GM23338 (cell line): ENCODE measurements at regions not wholly inside any gene's neighbourhood (a gene's known extent, or its start where the extent isn't known, plus 50 kb on each side); places are given as distances from the start of the nearest gene placed in this dataset.

Experiments
- ATAC-seq: fragments of 200-7000 bp; cut with Tn5 transposase; 3 replicates; pipeline ENCODE4 v1.9.1; 2020
- DNase-seq: peaks from one replicate; pipeline ENCODE4 v3.0.0-alpha.2; 2015; ENCODE audit warnings: low spot score
- H2AFZ ChIP-seq: fragments of 200-600 bp; sonication (generic); 2 replicates; pipeline ENCODE4 v1.8.0; 2016; ENCODE audit warnings: antibody characterized with exemption, mild to moderate bottlenecking, moderate library complexity
- H3F3A ChIP-seq: fragments of 200-600 bp; sonication (generic); replicated peaks from 2 replicates; pipeline ENCODE4 v1.8.0; 2017; ENCODE audit warnings: antibody characterized with exemption, mixed run types, low read depth
- H3K27ac ChIP-seq: fragments of 200-600 bp; sonication (generic); 2 replicates; pipeline ENCODE4 v1.6.1; 2016; ENCODE audit warnings: low read depth
- H3K27me3 ChIP-seq: fragments of 200-600 bp; sonication (generic); 2 replicates; pipeline ENCODE4 v1.8.0; 2016; ENCODE audit warnings: mild to moderate bottlenecking, mixed run types, moderate library complexity; ENCODE audit not compliant: insufficient read depth
- H3K36me3 ChIP-seq: fragments of 200-600 bp; sonication (generic); 2 replicates; pipeline ENCODE4 v1.8.0; 2016; ENCODE audit warnings: mild to moderate bottlenecking; ENCODE audit not compliant: insufficient read depth
- H3K4me1 ChIP-seq: fragments of 200-600 bp; sonication (generic); 2 replicates; pipeline ENCODE4 v1.8.0; 2016; ENCODE audit warnings: mild to moderate bottlenecking, moderate library complexity; ENCODE audit not compliant: insufficient read depth
- H3K4me2 ChIP-seq: fragments of 200-600 bp; sonication (generic); 2 replicates; pipeline ENCODE4 v1.7.1; 2017; ENCODE audit warnings: mixed run types
- H3K4me3 ChIP-seq: fragments of 200-600 bp; sonication (generic); 2 replicates; pipeline ENCODE4 v1.6.1; 2016; ENCODE audit warnings: mixed run types
- H3K79me2 ChIP-seq: fragments of 200-600 bp; sonication (generic); replicated peaks from 2 replicates; pipeline ENCODE4 v1.8.0; 2017; ENCODE audit warnings: mild to moderate bottlenecking; ENCODE audit not compliant: insufficient read depth
- H3K9me2 ChIP-seq: fragments of 200-600 bp; sonication (generic); 2 replicates; pipeline ENCODE4 v1.8.0; 2017; ENCODE audit not compliant: insufficient read depth
- H4K20me1 ChIP-seq: fragments of 200-600 bp; sonication (generic); replicated peaks from 2 replicates; pipeline ENCODE4 v1.8.0; 2017; ENCODE audit warnings: mild to moderate bottlenecking; ENCODE audit not compliant: insufficient read depth
- H3K27ac Mint-ChIP-seq: 2 replicates; pipeline ENCODE4 v1.8.0; 2020; ENCODE audit warnings: inconsistent platforms, mild to moderate bottlenecking, moderate library complexity, mixed read lengths
- H3K27me3 Mint-ChIP-seq: 3 replicates; pipeline ENCODE4 v1.8.0; 2022; ENCODE audit warnings: low read depth, mild to moderate bottlenecking, moderate library complexity, mixed read lengths, inconsistent platforms; ENCODE audit not compliant: insufficient read depth, poor library complexity
- H3K36me3 Mint-ChIP-seq: 3 replicates; pipeline ENCODE4 v1.8.0; 2021; ENCODE audit warnings: low read depth, mild to moderate bottlenecking, inconsistent platforms, moderate library complexity, mixed read lengths
- H3K4me1 Mint-ChIP-seq: 3 replicates; pipeline ENCODE4 v1.8.0; 2020; ENCODE audit warnings: mild to moderate bottlenecking, inconsistent platforms, mixed read lengths
- H3K4me3 Mint-ChIP-seq: 3 replicates; pipeline ENCODE4 v1.8.0; 2021; ENCODE audit warnings: moderate library complexity, mild to moderate bottlenecking, inconsistent platforms, mixed read lengths
- H3K9me3 Mint-ChIP-seq: 3 replicates; pipeline ENCODE4 v1.8.0; 2020; ENCODE audit warnings: moderate library complexity, mild to moderate bottlenecking, inconsistent platforms, mixed read lengths
- CREB1 ChIP-seq: fragments of 250-450 bp; sonication (Bioruptor Pico); IDR thresholded peaks from 2 replicates; pipeline ENCODE4 v1.5.0; 2020; ENCODE audit warnings: low read depth, mild to moderate bottlenecking, moderate library complexity
- CTCF ChIP-seq, 2 experiments: fragments of 200-600 bp in 1 of 2; sonication (generic) in 1 of 2; conservative IDR thresholded peaks; 2 replicates each; pipeline versions ENCODE4 v1.5.1 to v1.6.1; 2016 to 2017; ENCODE audit warnings: antibody characterized with exemption in 2 of 2, low read depth in 2 of 2, mild to moderate bottlenecking in 2 of 2, moderate library complexity in 1 of 2
- ETS1 ChIP-seq: IDR thresholded peaks from 2 replicates; pipeline ENCODE4 v1.6.1; 2016; ENCODE audit warnings: antibody characterized with exemption
- EZH2 ChIP-seq: fragments of 200-600 bp; sonication (generic); IDR thresholded peaks from one replicate; pipeline ENCODE4 v1.8.0; 2017; ENCODE audit warnings: antibody characterized with exemption, mild to moderate bottlenecking, low read depth; ENCODE audit not compliant: unreplicated experiment
- EZH2phosphoT487 ChIP-seq: fragments of 200-600 bp; sonication (generic); IDR thresholded peaks from one replicate; pipeline ENCODE4 v1.8.1; 2018; ENCODE audit warnings: antibody characterized with exemption; ENCODE audit not compliant: unreplicated experiment
- JUNB ChIP-seq: IDR thresholded peaks from one replicate; pipeline ENCODE4 v1.6.1; 2016; ENCODE audit warnings: antibody characterized with exemption; ENCODE audit not compliant: unreplicated experiment
- NANOG ChIP-seq: IDR thresholded peaks from 2 replicates; pipeline ENCODE4 v1.6.1; 2016; ENCODE audit warnings: antibody characterized with exemption, borderline replicate concordance
- POLR2AphosphoS5 ChIP-seq: IDR thresholded peaks from 2 replicates; pipeline ENCODE4 v1.6.1; 2016; ENCODE audit warnings: antibody characterized with exemption, low read depth
- REST ChIP-seq: IDR thresholded peaks from one replicate; pipeline ENCODE4 v1.6.1; 2018; ENCODE audit warnings: antibody characterized with exemption; ENCODE audit not compliant: unreplicated experiment
- STAT1 ChIP-seq: IDR thresholded peaks from one replicate; pipeline ENCODE4 v1.6.1; 2016; ENCODE audit warnings: antibody characterized with exemption; ENCODE audit not compliant: unreplicated experiment
- ZNF114 ChIP-seq: fragments of 250-450 bp; sonication (Bioruptor Pico); IDR thresholded peaks from 2 replicates; pipeline ENCODE4 v1.5.0; 2020; ENCODE audit warnings: mild to moderate bottlenecking, moderate library complexity
- ZNF331 ChIP-seq: fragments of 250-450 bp; sonication (Bioruptor Pico); IDR thresholded peaks from 2 replicates; pipeline ENCODE4 v1.5.0; 2020; ENCODE audit warnings: low read depth, mild to moderate bottlenecking, moderate library complexity
- ZNF462 ChIP-seq: fragments of 250-450 bp; sonication (Bioruptor Pico); IDR thresholded peaks from 2 replicates; pipeline ENCODE4 v1.5.0; 2020; ENCODE audit warnings: mild to moderate bottlenecking, moderate library complexity

- H3K4me2 ChIP-seq: no peak overlapping the region
- TF ChIP-seq JUNB (no peak), ZNF114 (CRISPR knock-in tag) (no peak), NANOG (no peak), EZH2 (no peak), STAT1 (no peak), CTCF (conservative IDR thresholded peaks at IDR 0.05; ENCODE audit: low read depth in 2 of 2) (no peak), ZNF462 (CRISPR knock-in tag) (no peak), REST (no peak), ETS1 (no peak), POLR2AphosphoS5 (no peak), CREB1 (CRISPR knock-in tag) (no peak), ZNF331 (no peak), EZH2phosphoT487 (no peak)
- H3F3A ChIP-seq: no peaks in the 10 kb centered on the region
- H4K20me1 ChIP-seq: no peaks in the 10 kb centered on the region
- H3K9me2 ChIP-seq: no peaks in the 10 kb centered on the region
- no peak overlapping the region for H3K4me3 ChIP-seq
- Mint-ChIP-seq H3K4me3 (no peak overlapping the region), H3K4me1 (peaks cover 7% of the 10 kb centered on the region), H3K27me3 (peaks cover 3% of the 10 kb centered on the region), H3K9me3 (peaks cover 15% of the 10 kb centered on the region; the same call in 2 of the 3 replicates), H3K36me3 (peaks cover 6% of the 10 kb centered on the region; the same call in 1 of the 3 replicates), H3K27ac (no peak overlapping the region)
- H3K79me2 ChIP-seq: no peaks in the 10 kb centered on the region
- H3K27ac ChIP-seq: no peak overlapping the region
- H3K4me1 ChIP-seq: no peaks in the 10 kb centered on the region
- DNase-seq: no peak
- H3K36me3 ChIP-seq: no peaks in the 10 kb centered on the region
- peaks cover 5% of the 10 kb centered on the region; the same call in 1 of the 2 replicates for H3K27me3 ChIP-seq
- no peak overlapping the region for H2AFZ ChIP-seq
- no peak for ATAC-seq
Measured at GRCh38 chr20:61189534-61189933, 62.5 kb upstream of the CDH4 start.
